Liver (tissue), 8 donors: ENCODE measurements at regions not wholly inside any gene's neighbourhood (a gene's known extent, or its start where the extent isn't known, plus 50 kb on each side); places are given as distances from the start of the nearest gene placed in this dataset.
"Not testable (repeated sequence)": the region's sequence is repeated elsewhere in the genome, so short reads cannot be mapped to it uniquely, and the experiment has no call there.

Experiments
- DNase-seq: peaks from one replicate; pipeline ENCODE4 v3.0.0-alpha.2; 2017; ENCODE audit warnings: low spot score
- H3K27ac ChIP-seq, 2 donors: one replicate each; pipeline ENCODE4 v1.7.0; 2013; ENCODE audit warnings: inconsistent platforms in 2 of 2, low read length in 2 of 2, control low read depth in 1 of 2, low read depth in 1 of 2, mild to moderate bottlenecking in 1 of 2
- H3K27me3 ChIP-seq, 4 donors: one replicate each; pipeline versions ENCODE4 v1.6.1 to v1.7.0; 2013; ENCODE audit warnings: low read length in 3 of 4, inconsistent platforms in 1 of 4, mild to moderate bottlenecking in 1 of 4, moderate library complexity in 1 of 4; ENCODE audit not compliant: control insufficient read depth in 4 of 4, insufficient read depth in 4 of 4
- H3K36me3 ChIP-seq, 4 donors: one replicate each; pipeline versions ENCODE4 v1.6.1 to v1.7.0; 2013; ENCODE audit warnings: low read length in 3 of 4, mild to moderate bottlenecking in 3 of 4, low read depth in 1 of 4, moderate library complexity in 1 of 4; ENCODE audit not compliant: control insufficient read depth in 4 of 4, insufficient read depth in 3 of 4
- H3K4me1 ChIP-seq, 4 donors: one replicate each; pipeline versions ENCODE4 v1.6.1 to v1.7.0; 2013; ENCODE audit warnings: low read length in 3 of 4, mild to moderate bottlenecking in 3 of 4, moderate library complexity in 1 of 4; ENCODE audit not compliant: control insufficient read depth in 4 of 4, insufficient read depth in 4 of 4
- H3K4me3 ChIP-seq, 3 donors: one replicate each; pipeline versions ENCODE4 v1.6.1 to v1.7.0; 2013; ENCODE audit warnings: low read length in 3 of 3, control low read depth in 1 of 3, low read depth in 1 of 3, mild to moderate bottlenecking in 1 of 3
- H3K9ac ChIP-seq, 2 donors: one replicate each; pipeline ENCODE4 v1.7.0; 2013; ENCODE audit warnings: low read length in 2 of 2, mild to moderate bottlenecking in 2 of 2, moderate library complexity in 2 of 2, control low read depth in 1 of 2, low read depth in 1 of 2
- H3K9me3 ChIP-seq, 4 donors: one replicate each; pipeline versions ENCODE4 v1.6.1 to v1.7.0; 2013; ENCODE audit warnings: low read length in 3 of 4; ENCODE audit not compliant: control insufficient read depth in 4 of 4
- EGR1 ChIP-seq, 2 donors: IDR thresholded peaks; 2 replicates each; pipeline ENCODE4 v1.6.1; 2016 to 2018; ENCODE audit warnings: antibody characterized with exemption in 2 of 2, low read depth in 2 of 2
- FOXA1 ChIP-seq: IDR thresholded peaks from 2 replicates; pipeline ENCODE4 v1.6.1; 2016; ENCODE audit warnings: antibody characterized with exemption
- FOXA2 ChIP-seq: IDR thresholded peaks from 2 replicates; pipeline ENCODE4 v1.6.1; 2016; ENCODE audit warnings: antibody characterized with exemption
- GABPA ChIP-seq, 2 donors: IDR thresholded peaks in 1 of 2; conservative IDR thresholded peaks in 1 of 2; 2 replicates each; pipeline ENCODE4 v1.6.1; 2016; ENCODE audit warnings: antibody characterized with exemption in 2 of 2, mild to moderate bottlenecking in 1 of 2, moderate library complexity in 1 of 2
- HNF4A ChIP-seq, 2 donors: conservative IDR thresholded peaks; 2 replicates each; pipeline ENCODE4 v1.6.1; 2016; ENCODE audit warnings: antibody characterized with exemption in 2 of 2, mild to moderate bottlenecking in 2 of 2
- HNF4G ChIP-seq: IDR thresholded peaks from 2 replicates; pipeline ENCODE4 v1.6.1; 2016; ENCODE audit warnings: antibody characterized with exemption
- JUND ChIP-seq, 2 donors: IDR thresholded peaks; 2 replicates each; pipeline ENCODE4 v1.6.1; 2016; ENCODE audit warnings: antibody characterized with exemption in 2 of 2
- NR2F2 ChIP-seq: IDR thresholded peaks from 2 replicates; pipeline ENCODE4 v1.6.1; 2016; ENCODE audit warnings: antibody characterized with exemption
- RAD21 ChIP-seq, 2 donors: IDR thresholded peaks; 2 replicates each; pipeline ENCODE4 v1.6.1; 2016; ENCODE audit warnings: antibody characterized with exemption in 2 of 2, mild to moderate bottlenecking in 2 of 2
- RXRA ChIP-seq, 2 donors: IDR thresholded peaks; 2 replicates each; pipeline ENCODE4 v1.6.1; 2017 to 2018; ENCODE audit warnings: antibody characterized with exemption in 2 of 2, mild to moderate bottlenecking in 1 of 2
- SP1 ChIP-seq: IDR thresholded peaks from 2 replicates; pipeline ENCODE4 v1.6.1; 2018; ENCODE audit warnings: antibody characterized with exemption, mild to moderate bottlenecking
- WGBS: extraction: QIAGEN DNeasy Blood & Tissue Kit; methylation state at CpG from one replicate; pipeline ENCODE4 v1.1.7; 2013; 5-methylcytosine and 5-hydroxymethylcytosine counted together
- TF ChIP-seq, protein P1 (sequence below): fragments of 150-350 bp; IDR thresholded peaks from 2 replicates; pipeline ENCODE4 v1.5.1; 2017; ENCODE audit warnings: improper control_type of control experiment, low read depth, low read length; ENCODE audit not compliant: missing input control
- TF ChIP-seq, protein P2 (sequence below): IDR thresholded peaks from 2 replicates; pipeline ENCODE4 v1.6.1; 2016; ENCODE audit warnings: antibody characterized with exemption, mild to moderate bottlenecking
- TF ChIP-seq, protein P3 (sequence below): IDR thresholded peaks from 2 replicates; pipeline ENCODE4 v1.6.1; 2016; ENCODE audit warnings: antibody characterized with exemption
- donor health status: healthy.
- donor health status: healthy.
- donor health status: healthy.
- donor health status: healthy.
- donor health status: healthy.

DNA sequence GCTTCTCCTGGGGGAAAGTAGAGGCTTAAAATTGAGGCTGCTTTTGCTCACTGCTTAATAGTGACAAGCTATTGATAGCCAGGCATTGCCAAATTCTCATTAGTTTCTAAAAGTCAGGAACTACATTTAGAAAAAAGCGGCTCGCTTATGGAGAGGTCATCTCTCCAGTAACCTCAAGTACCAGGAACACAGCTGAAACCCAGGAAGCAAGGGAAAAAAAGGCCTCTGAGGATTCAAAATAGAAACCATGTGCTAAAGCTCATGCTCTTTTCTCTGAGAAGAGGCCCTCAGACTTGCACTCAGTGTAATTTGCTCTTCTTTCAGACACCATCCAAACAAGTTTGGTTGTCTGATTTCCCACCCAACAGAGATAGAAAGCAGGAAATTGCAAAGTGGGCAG lies 261.4 kb upstream of the USP25 start (continued):
- no peak for TF ChIP-seq GABPA (IDR thresholded peaks at IDR 0.05 in 1 of 2, conservative IDR thresholded peaks at IDR 0.05 in 1 of 2)
- peak; percentile 11 for TF ChIP-seq SP1
- no peak for TF ChIP-seq RXRA (IDR thresholded peaks at IDR 0.05)
- no peak for TF ChIP-seq FOXA1
- TF ChIP-seq FOXA2, result no peak

DNA sequence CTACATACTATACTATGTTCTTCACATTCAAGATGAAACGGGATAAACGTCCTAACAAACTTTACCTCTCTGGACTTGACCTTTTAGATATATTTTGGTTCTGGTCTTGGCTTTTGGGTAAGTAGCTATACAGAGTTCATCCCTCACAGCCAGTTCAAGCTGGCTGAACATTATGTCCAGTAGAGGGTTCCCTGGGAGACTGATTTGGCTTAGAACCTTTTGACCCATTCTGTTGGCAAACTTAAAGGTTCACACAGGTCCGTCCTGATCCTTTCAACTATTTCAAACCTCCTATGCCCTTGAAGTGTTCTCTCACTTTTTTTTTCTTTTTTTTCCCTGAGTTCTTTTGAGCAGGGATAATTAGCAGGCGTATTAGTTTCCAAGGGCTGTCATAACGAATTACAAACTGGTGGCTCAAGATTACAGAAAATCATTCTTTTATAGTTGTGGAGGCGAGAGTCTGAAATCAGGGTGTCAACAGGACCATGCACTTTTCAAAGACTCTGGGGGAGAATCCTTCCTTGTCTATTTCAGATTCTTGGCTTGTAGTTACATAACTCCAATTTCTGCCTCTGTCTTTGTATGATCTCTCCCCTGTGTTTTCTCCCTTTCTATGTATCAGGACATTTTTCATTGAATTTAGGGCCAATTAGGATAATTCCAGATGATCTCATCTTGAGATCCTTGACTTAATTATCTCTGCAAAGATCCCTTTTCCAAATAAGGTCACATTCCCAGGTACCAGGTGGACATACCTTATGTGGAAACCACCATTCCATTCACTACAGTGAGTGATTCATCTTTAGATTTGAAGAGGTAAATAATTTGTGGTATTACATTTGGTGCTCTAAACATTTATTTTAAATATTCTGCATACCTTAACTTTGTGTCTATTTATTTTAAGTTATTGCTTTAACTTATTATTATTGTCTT lies 257.4 kb upstream of the USP25 start:
- TF ChIP-seq, protein P1, sequence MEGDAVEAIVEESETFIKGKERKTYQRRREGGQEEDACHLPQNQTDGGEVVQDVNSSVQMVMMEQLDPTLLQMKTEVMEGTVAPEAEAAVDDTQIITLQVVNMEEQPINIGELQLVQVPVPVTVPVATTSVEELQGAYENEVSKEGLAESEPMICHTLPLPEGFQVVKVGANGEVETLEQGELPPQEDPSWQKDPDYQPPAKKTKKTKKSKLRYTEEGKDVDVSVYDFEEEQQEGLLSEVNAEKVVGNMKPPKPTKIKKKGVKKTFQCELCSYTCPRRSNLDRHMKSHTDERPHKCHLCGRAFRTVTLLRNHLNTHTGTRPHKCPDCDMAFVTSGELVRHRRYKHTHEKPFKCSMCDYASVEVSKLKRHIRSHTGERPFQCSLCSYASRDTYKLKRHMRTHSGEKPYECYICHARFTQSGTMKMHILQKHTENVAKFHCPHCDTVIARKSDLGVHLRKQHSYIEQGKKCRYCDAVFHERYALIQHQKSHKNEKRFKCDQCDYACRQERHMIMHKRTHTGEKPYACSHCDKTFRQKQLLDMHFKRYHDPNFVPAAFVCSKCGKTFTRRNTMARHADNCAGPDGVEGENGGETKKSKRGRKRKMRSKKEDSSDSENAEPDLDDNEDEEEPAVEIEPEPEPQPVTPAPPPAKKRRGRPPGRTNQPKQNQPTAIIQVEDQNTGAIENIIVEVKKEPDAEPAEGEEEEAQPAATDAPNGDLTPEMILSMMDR, result no peak
- TF ChIP-seq GABPA (IDR thresholded peaks at IDR 0.05 in 1 of 2, conservative IDR thresholded peaks at IDR 0.05 in 1 of 2), result no peak
- peak; percentile 81 for TF ChIP-seq SP1
- TF ChIP-seq JUND (IDR thresholded peaks at IDR 0.05), result peak in 1 of 2 donors; percentile 45
- no peak for TF ChIP-seq FOXA2
- TF ChIP-seq EGR1 (IDR thresholded peaks at IDR 0.05; ENCODE audit: low read depth in 2 of 2), result no peak
- TF ChIP-seq, protein P2, sequence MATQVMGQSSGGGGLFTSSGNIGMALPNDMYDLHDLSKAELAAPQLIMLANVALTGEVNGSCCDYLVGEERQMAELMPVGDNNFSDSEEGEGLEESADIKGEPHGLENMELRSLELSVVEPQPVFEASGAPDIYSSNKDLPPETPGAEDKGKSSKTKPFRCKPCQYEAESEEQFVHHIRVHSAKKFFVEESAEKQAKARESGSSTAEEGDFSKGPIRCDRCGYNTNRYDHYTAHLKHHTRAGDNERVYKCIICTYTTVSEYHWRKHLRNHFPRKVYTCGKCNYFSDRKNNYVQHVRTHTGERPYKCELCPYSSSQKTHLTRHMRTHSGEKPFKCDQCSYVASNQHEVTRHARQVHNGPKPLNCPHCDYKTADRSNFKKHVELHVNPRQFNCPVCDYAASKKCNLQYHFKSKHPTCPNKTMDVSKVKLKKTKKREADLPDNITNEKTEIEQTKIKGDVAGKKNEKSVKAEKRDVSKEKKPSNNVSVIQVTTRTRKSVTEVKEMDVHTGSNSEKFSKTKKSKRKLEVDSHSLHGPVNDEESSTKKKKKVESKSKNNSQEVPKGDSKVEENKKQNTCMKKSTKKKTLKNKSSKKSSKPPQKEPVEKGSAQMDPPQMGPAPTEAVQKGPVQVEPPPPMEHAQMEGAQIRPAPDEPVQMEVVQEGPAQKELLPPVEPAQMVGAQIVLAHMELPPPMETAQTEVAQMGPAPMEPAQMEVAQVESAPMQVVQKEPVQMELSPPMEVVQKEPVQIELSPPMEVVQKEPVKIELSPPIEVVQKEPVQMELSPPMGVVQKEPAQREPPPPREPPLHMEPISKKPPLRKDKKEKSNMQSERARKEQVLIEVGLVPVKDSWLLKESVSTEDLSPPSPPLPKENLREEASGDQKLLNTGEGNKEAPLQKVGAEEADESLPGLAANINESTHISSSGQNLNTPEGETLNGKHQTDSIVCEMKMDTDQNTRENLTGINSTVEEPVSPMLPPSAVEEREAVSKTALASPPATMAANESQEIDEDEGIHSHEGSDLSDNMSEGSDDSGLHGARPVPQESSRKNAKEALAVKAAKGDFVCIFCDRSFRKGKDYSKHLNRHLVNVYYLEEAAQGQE, result no peak
- TF ChIP-seq HNF4A (conservative IDR thresholded peaks at IDR 0.05), result peak; percentile 68 to 85
- peak; percentile 22 to 67 for TF ChIP-seq RAD21 (IDR thresholded peaks at IDR 0.05)
- peak; percentile 16 for TF ChIP-seq HNF4G
- TF ChIP-seq RXRA (IDR thresholded peaks at IDR 0.05), result peak; percentile 83 to 96
- TF ChIP-seq NR2F2, result peak; percentile 65
- TF ChIP-seq, protein P3, sequence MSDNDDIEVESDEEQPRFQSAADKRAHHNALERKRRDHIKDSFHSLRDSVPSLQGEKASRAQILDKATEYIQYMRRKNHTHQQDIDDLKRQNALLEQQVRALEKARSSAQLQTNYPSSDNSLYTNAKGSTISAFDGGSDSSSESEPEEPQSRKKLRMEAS, result no peak
- Histone ChIP-seq H3K4me3 (no peak overlapping the region), H3K27me3 (no peaks in the 10 kb centered on the region), H3K9me3 (no peaks in the 10 kb centered on the region), H3K4me1 (peaks cover 0 to 9% (median 0%) of the 10 kb centered on the region in 4 donors), H3K36me3 (no peaks in the 10 kb centered on the region), H3K9ac (no peak overlapping the region), H3K27ac (no peak overlapping the region)
- DNase-seq, result no peak
- 70% methylated on average over 6 of the region's 6 CpGs for WGBS

DNA sequence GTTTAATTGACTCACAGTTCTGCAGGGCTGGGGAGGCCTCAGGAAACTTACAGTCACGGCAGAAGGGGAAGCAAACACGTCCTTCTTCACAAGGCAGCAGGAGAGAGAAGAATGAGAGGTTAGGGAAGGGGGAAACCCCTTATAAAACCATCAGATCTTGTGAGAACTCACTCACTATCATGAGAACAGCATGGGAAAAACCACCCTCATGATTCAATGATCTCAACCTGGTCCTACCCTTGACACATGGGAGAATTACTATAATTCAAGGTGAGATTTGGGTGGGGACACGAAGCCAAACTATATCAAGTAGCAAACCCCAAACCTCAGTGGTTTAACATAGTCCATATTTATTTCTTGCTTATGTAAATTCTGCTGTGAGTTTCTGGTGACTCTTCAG lies 252.0 kb upstream of the USP25 start:
- not testable (repeated sequence) for DNase-seq, H3K36me3 ChIP-seq, H3K9me3 ChIP-seq, H3K9ac ChIP-seq, H3K27ac ChIP-seq, H3K4me1 ChIP-seq, H3K4me3 ChIP-seq, H3K27me3 ChIP-seq
- WGBS, result 92% methylated on average over 3 of the region's 3 CpGs
